ENCODE measurements at regions not wholly inside any gene's neighbourhood (a gene's known extent, or its start where the extent isn't known, plus 50 kb on each side); places are given as distances from the start of the nearest gene placed in this dataset.

DNA sequence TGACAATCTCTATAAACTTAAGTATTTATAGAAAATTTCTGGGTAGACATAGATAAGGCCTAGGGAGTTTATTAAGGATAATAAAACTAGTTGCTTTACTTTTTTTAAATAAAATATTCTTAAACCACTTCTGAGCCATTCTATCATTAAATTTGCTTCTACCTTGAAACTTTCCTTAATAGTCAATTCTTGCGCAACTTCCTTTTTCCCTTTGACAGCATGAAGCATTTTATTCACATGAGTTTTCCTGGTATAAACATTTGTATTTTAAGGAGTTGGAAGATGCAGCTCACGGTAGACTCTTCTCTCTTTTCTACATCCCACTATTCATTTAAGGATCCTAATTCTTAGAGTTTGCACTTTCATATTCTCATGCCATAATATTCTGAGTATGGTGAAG lies 75.8 kb upstream of the DPH5 start:
- Histone ChIP-seq H3K27ac (ENCODE audit: insufficient read depth, low read length) (no peak overlapping the region), H3K36me3 (ENCODE audit: control insufficient read depth, insufficient read depth, low read length) (no peaks in the 10 kb centered on the region), H3K27me3 (ENCODE audit: control insufficient read depth, insufficient read depth, low read length) (no peaks in the 10 kb centered on the region), H4K20me1 (ENCODE audit: control insufficient read depth, extremely low read depth, insufficient read depth, low read length) (no peaks in the 10 kb centered on the region), H3K4me1 (ENCODE audit: control insufficient read depth, extremely low read depth, insufficient read depth, low read length) (no peaks in the 10 kb centered on the region), H3K4me3 (replicated peaks in 1 of 4; ENCODE audit: control extremely low read depth in 1 of 4, insufficient read depth in 1 of 4, low read depth in 3 of 4, low read length in 4 of 4) (no peak overlapping the region), H3K4me2 (ENCODE audit: extremely low read depth, insufficient read depth, low read length) (no peak overlapping the region), H3K9me3 (ENCODE audit: control insufficient read depth, insufficient read depth, low read depth, low read length) (no peaks in the 10 kb centered on the region), H3K9ac (ENCODE audit: insufficient read depth, low read length) (no peak overlapping the region), H2AFZ (ENCODE audit: low read length) (no peak overlapping the region), H3K79me2 (ENCODE audit: control insufficient read depth, insufficient read depth, low read length) (no peaks in the 10 kb centered on the region)
- TF ChIP-seq EZH2 (IDR thresholded peaks at IDR 0.05; ENCODE audit: low read length, missing control alignments) = no peak
- TF ChIP-seq, protein P1, sequence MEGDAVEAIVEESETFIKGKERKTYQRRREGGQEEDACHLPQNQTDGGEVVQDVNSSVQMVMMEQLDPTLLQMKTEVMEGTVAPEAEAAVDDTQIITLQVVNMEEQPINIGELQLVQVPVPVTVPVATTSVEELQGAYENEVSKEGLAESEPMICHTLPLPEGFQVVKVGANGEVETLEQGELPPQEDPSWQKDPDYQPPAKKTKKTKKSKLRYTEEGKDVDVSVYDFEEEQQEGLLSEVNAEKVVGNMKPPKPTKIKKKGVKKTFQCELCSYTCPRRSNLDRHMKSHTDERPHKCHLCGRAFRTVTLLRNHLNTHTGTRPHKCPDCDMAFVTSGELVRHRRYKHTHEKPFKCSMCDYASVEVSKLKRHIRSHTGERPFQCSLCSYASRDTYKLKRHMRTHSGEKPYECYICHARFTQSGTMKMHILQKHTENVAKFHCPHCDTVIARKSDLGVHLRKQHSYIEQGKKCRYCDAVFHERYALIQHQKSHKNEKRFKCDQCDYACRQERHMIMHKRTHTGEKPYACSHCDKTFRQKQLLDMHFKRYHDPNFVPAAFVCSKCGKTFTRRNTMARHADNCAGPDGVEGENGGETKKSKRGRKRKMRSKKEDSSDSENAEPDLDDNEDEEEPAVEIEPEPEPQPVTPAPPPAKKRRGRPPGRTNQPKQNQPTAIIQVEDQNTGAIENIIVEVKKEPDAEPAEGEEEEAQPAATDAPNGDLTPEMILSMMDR (conservative IDR thresholded peaks at IDR 0.05 in 1 of 2, IDR thresholded peaks at IDR 0.05 in 1 of 2; ENCODE audit: low read depth in 1 of 2, low read length in 2 of 2) = no peak
- DNase-seq (ENCODE audit: low read depth in 2 of 2) = peak; percentile 17 to 41

DNA sequence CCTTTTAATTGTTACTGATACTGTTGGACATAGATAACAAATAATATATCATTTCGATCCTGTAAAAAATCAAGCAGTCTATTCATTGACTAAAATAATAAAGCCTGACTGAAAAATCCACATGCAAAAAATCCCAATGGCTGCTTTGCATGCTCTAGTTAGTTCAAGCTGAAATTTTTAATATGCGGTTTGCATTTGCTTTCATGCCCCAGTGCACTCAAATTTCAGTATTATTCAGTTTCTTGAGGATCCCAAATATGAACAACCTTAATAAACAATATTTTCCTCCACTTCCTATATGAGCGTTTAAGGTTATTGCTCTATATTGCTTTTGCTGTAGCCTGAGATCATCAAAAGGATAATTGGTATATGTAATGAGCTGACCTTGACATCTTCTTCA lies 75.1 kb upstream of the DPH5 start:
- Histone ChIP-seq H3K4me3 (replicated peaks in 1 of 4; ENCODE audit: control extremely low read depth in 1 of 4, insufficient read depth in 1 of 4, low read depth in 3 of 4, low read length in 4 of 4) (no peak overlapping the region), H4K20me1 (ENCODE audit: control insufficient read depth, extremely low read depth, insufficient read depth, low read length) (no peaks in the 10 kb centered on the region), H3K79me2 (ENCODE audit: control insufficient read depth, insufficient read depth, low read length) (no peaks in the 10 kb centered on the region), H3K4me2 (ENCODE audit: extremely low read depth, insufficient read depth, low read length) (no peak overlapping the region), H3K27ac (ENCODE audit: insufficient read depth, low read length) (no peak overlapping the region), H3K9ac (ENCODE audit: insufficient read depth, low read length) (no peak overlapping the region), H3K4me1 (ENCODE audit: control insufficient read depth, extremely low read depth, insufficient read depth, low read length) (no peaks in the 10 kb centered on the region), H3K9me3 (ENCODE audit: control insufficient read depth, insufficient read depth, low read depth, low read length) (no peaks in the 10 kb centered on the region), H3K27me3 (ENCODE audit: control insufficient read depth, insufficient read depth, low read length) (no peaks in the 10 kb centered on the region), H3K36me3 (ENCODE audit: control insufficient read depth, insufficient read depth, low read length) (no peaks in the 10 kb centered on the region), H2AFZ (ENCODE audit: low read length) (no peak overlapping the region)
- no peak for TF ChIP-seq EZH2 (IDR thresholded peaks at IDR 0.05; ENCODE audit: low read length, missing control alignments)
- TF ChIP-seq, protein P1 (conservative IDR thresholded peaks at IDR 0.05 in 1 of 2, IDR thresholded peaks at IDR 0.05 in 1 of 2; ENCODE audit: low read depth in 1 of 2, low read length in 2 of 2) = no peak
- no peak for DNase-seq (ENCODE audit: low read depth in 2 of 2)

DNA sequence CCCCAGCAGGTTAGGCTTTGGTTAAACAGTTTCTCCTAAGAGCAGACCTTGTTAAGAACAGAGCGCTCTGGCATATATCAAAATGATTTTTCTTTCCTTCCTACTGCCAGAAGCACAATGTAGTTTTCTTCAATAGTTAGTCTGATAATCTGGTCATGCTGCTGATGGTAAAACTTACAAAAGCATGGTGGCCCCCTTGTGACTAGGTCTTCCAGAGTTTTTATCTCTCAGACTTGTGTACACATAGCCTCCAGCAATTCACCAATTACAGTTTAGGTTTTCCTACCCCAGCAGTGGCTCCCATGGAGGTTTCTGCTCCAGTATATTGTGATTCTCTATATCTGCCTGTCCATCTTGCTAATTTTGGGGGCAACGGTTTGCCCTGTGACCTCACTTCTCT lies 73.3 kb upstream of the DPH5 start:
- no peaks in the 10 kb centered on the region for H4K20me1 ChIP-seq (ENCODE audit: control insufficient read depth, extremely low read depth, insufficient read depth, low read length)
- no peak overlapping the region for H3K9ac ChIP-seq (ENCODE audit: insufficient read depth, low read length)
- H3K27ac ChIP-seq (ENCODE audit: insufficient read depth, low read length) = no peak overlapping the region
- H3K4me3 ChIP-seq (replicated peaks in 1 of 4; ENCODE audit: control extremely low read depth in 1 of 4, insufficient read depth in 1 of 4, low read depth in 3 of 4, low read length in 4 of 4) = no peak overlapping the region
- no peaks in the 10 kb centered on the region for H3K4me1 ChIP-seq (ENCODE audit: control insufficient read depth, extremely low read depth, insufficient read depth, low read length)
- no peaks in the 10 kb centered on the region for H3K9me3 ChIP-seq (ENCODE audit: control insufficient read depth, insufficient read depth, low read depth, low read length)
- no peak overlapping the region for H3K4me2 ChIP-seq (ENCODE audit: extremely low read depth, insufficient read depth, low read length)
- H2AFZ ChIP-seq (ENCODE audit: low read length) = no peak overlapping the region
- no peak for DNase-seq (ENCODE audit: low read depth in 2 of 2)
- TF ChIP-seq EZH2 (IDR thresholded peaks at IDR 0.05; ENCODE audit: low read length, missing control alignments) = no peak
- TF ChIP-seq, protein P1 (conservative IDR thresholded peaks at IDR 0.05 in 1 of 2, IDR thresholded peaks at IDR 0.05 in 1 of 2; ENCODE audit: low read depth in 1 of 2, low read length in 2 of 2) = no peak
- no peaks in the 10 kb centered on the region for H3K79me2 ChIP-seq (ENCODE audit: control insufficient read depth, insufficient read depth, low read length)
- no peaks in the 10 kb centered on the region for H3K27me3 ChIP-seq (ENCODE audit: control insufficient read depth, insufficient read depth, low read length)
- H3K36me3 ChIP-seq (ENCODE audit: control insufficient read depth, insufficient read depth, low read length) = no peaks in the 10 kb centered on the region
